ENCODE measurements at regions not wholly inside any gene's neighbourhood (a gene's known extent, or its start where the extent isn't known, plus 50 kb on each side); places are given as distances from the start of the nearest gene placed in this dataset.

GRCh38 chr2:106572541-106573450, 85.6 kb downstream of the CD8B2 start:
- WGBS (ENCODE audit: insufficient coverage, low coverage, low lambda C conversion rate, missing lambda C conversion rate) = 51% methylated on average over 7 of the region's 8 CpGs
- intact Hi-C loops (cut with DNase I) = no loop called here
- H3K27ac ChIP-seq = no peak overlapping the region
- no peaks in the 10 kb centered on the region for H3K4me1 ChIP-seq
- no peak overlapping the region for H3K4me3 ChIP-seq
- TF ChIP-seq CTCF (IDR thresholded peaks at IDR 0.05) (peak in 3 of 4 donors; percentile 44 to 60 (median 49)), POLR2A (IDR thresholded peaks at IDR 0.05) (no peak)
- no peaks in the 10 kb centered on the region for H3K9me3 ChIP-seq
- H3K36me3 ChIP-seq = no peaks in the 10 kb centered on the region
- H3K27me3 ChIP-seq = no peaks in the 10 kb centered on the region
- peak in 1 of 4 donors; percentile 55 for ATAC-seq
- no peak for DNase-seq

GRCh38 chr2:106573773-106574172, 86.6 kb downstream of the CD8B2 start:
- no peak overlapping the region for H3K27ac ChIP-seq
- no peak overlapping the region for H3K4me3 ChIP-seq
- ATAC-seq (no peak), DNase-seq (no peak)
- H3K4me1 ChIP-seq = no peaks in the 10 kb centered on the region
- TF ChIP-seq POLR2A (IDR thresholded peaks at IDR 0.05) (no peak), CTCF (IDR thresholded peaks at IDR 0.05) (no peak)
- intact Hi-C loops (cut with DNase I) = no loop called here
- no peaks in the 10 kb centered on the region for H3K9me3 ChIP-seq
- H3K36me3 ChIP-seq = no peaks in the 10 kb centered on the region
- no peaks in the 10 kb centered on the region for H3K27me3 ChIP-seq

- peak in 1 of 3 donors; percentile 66 for DNase-seq
- Histone ChIP-seq H3K4me3 (no peak overlapping the region), H3K27ac (peak overlapping the region in 1 of 3 donors; percentile 43), H3K36me3 (no peaks in the 10 kb centered on the region), H3K27me3 (no peaks in the 10 kb centered on the region), H3K4me1 (no peaks in the 10 kb centered on the region), H3K9me3 (no peaks in the 10 kb centered on the region)
- 24% methylated on average over 5 of the region's 6 CpGs for WGBS (ENCODE audit: insufficient coverage, low coverage, low lambda C conversion rate, missing lambda C conversion rate)
- intact Hi-C loops (cut with DNase I) = no loop called here
- peak; percentile 18 to 82 (median 56) for ATAC-seq
- TF ChIP-seq CTCF (IDR thresholded peaks at IDR 0.05) = no peak
- no peak for TF ChIP-seq POLR2A (IDR thresholded peaks at IDR 0.05)
These were observed 88.8 kb downstream of the CD8B2 start for GRCh38 chr2:106575955-106576354.

- no peaks in the 10 kb centered on the region for H3K9me3 ChIP-seq
- peaks cover 0 to 5% (median 0%) of the 10 kb centered on the region in 4 donors for H3K4me1 ChIP-seq
- peak overlapping the region in 1 of 3 donors; percentile 43 for H3K27ac ChIP-seq
- no peak for ATAC-seq
- no peaks in the 10 kb centered on the region for H3K36me3 ChIP-seq
- no peak for DNase-seq
- H3K4me3 ChIP-seq = no peak overlapping the region
- H3K27me3 ChIP-seq = no peaks in the 10 kb centered on the region
- intact Hi-C loops (cut with DNase I) = no loop called here
- TF ChIP-seq POLR2A (IDR thresholded peaks at IDR 0.05) (no peak), CTCF (IDR thresholded peaks at IDR 0.05) (no peak)
- WGBS (ENCODE audit: insufficient coverage, low coverage, low lambda C conversion rate, missing lambda C conversion rate) = 87% methylated on average over 4 of the region's 5 CpGs
These were observed 90.1 kb downstream of the CD8B2 start for GRCh38 chr2:106577255-106577651.

Data from right lobe of liver (tissue), 6 donors.